ENCODE measurements at regions not wholly inside any gene's neighbourhood (a gene's known extent, or its start where the extent isn't known, plus 50 kb on each side); places are given as distances from the start of the nearest gene placed in this dataset.

DNA sequence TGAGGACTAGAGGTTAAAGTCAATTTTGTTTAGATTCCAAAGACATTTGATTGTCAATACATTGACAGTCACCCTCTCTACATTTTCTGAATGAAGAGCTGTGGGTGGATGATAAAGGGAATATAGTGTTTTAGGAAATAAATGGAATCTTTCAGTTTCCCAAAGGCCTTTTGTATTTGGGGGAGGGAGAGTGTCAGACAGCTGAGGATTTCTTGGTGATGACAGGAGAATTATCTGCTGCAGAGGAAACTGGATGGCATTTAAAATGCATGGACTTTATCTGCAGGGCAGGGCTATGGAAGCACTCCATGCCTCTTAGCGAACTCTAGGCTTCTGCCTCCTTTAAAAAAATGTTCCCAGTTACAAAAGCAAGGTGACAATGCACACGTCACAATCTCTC, 195.1 kb downstream of the KCNS3 start:
- no peak for DNase-seq (ENCODE audit: low read depth)
- H3K4me3 ChIP-seq (ENCODE audit: control insufficient read depth, low read depth, low read length), result no peak overlapping the region
- TF ChIP-seq, protein P1, sequence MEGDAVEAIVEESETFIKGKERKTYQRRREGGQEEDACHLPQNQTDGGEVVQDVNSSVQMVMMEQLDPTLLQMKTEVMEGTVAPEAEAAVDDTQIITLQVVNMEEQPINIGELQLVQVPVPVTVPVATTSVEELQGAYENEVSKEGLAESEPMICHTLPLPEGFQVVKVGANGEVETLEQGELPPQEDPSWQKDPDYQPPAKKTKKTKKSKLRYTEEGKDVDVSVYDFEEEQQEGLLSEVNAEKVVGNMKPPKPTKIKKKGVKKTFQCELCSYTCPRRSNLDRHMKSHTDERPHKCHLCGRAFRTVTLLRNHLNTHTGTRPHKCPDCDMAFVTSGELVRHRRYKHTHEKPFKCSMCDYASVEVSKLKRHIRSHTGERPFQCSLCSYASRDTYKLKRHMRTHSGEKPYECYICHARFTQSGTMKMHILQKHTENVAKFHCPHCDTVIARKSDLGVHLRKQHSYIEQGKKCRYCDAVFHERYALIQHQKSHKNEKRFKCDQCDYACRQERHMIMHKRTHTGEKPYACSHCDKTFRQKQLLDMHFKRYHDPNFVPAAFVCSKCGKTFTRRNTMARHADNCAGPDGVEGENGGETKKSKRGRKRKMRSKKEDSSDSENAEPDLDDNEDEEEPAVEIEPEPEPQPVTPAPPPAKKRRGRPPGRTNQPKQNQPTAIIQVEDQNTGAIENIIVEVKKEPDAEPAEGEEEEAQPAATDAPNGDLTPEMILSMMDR (conservative IDR thresholded peaks at IDR 0.05; ENCODE audit: control insufficient read depth, insufficient read depth, low read depth, low read length), result no peak

DNA sequence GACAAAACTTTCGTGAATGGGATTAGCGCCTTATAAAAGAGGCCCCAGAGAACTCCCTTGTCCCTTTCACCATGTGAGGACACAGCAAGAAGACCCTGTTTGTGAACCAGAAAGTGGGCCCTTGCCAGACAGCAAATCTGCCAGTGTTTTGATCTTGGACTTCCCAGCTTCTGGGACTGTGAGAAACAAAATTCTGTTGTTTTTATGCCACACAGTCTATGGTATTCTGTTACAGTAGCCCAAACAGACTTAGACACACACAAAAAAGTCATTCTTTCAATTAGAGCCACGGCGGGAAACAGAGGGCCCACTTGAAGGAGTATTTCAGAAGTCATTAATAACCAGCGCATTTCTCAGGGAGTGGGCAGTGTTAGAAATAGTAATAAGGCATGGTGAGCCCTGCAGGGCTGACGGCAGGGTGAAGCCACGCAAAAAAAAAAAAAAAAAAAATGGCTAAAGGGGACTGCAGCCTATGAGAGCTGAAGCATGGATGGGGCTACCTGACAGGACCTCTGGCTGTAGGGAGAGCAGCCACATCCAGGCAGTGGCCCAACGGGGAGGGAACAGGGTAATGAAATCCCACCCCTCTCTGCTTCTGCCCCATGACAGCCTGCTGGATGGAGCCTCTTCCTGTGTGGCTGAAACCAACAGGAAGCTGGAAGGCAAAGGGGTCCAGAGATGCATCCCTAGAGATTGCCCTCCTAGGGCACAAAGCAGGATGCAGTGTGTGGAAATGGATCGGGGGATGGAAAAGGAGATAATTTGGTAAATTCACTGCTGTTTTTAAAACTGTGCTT, 189.3 kb downstream of the KCNS3 start:
- H3K4me3 ChIP-seq (ENCODE audit: control insufficient read depth, low read depth, low read length), result no peak overlapping the region
- DNase-seq (ENCODE audit: low read depth), result no peak
- TF ChIP-seq, protein P1 (conservative IDR thresholded peaks at IDR 0.05; ENCODE audit: control insufficient read depth, insufficient read depth, low read depth, low read length), result no peak

DNA sequence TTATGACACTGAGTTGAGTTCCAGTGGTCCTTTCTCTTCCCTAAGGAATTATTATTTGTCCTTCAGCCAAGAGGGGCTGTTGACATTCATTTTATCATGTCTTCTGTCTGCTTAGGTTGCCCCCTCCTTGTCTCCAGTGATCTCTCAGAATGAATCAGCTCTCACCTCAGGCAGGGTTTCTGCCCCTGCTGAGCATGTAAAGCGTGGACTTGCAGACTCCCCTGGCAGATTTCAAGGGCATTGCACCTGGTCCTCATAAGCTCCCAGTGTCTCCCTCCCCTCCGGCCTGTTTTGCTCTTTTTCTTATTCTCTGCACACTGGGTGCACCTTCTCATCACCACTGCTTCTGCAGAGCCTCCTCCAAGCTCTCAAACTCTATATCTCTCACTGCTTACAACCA, 188.4 kb downstream of the KCNS3 start:
- DNase-seq (ENCODE audit: low read depth), result no peak
- no peak overlapping the region for H3K4me3 ChIP-seq (ENCODE audit: control insufficient read depth, low read depth, low read length)
- TF ChIP-seq, protein P1 (conservative IDR thresholded peaks at IDR 0.05; ENCODE audit: control insufficient read depth, insufficient read depth, low read depth, low read length), result no peak

DNA sequence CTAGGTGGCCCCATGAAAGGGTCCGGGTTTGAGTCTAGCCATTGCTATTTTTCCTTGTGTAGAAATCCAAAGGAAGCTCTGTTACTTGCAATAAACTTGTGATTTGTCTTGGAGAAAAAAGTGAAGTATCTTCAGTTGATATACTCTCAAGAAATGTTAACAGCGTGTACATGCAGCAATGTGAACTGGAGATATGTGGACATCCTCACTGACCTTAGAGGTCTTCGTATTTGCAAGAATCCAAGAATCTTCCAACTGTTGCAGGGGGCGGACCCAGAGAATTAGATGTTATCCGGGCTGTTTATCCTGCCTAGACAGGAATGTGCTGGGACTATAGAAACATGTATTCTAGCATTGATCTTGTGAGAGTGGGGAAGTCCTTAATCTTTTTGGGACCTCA, 187.6 kb downstream of the KCNS3 start:
- DNase-seq (ENCODE audit: low read depth), result peak; percentile 4
- TF ChIP-seq, protein P1 (conservative IDR thresholded peaks at IDR 0.05; ENCODE audit: control insufficient read depth, insufficient read depth, low read depth, low read length), result no peak
- H3K4me3 ChIP-seq (ENCODE audit: control insufficient read depth, low read depth, low read length), result no peak overlapping the region

DNA sequence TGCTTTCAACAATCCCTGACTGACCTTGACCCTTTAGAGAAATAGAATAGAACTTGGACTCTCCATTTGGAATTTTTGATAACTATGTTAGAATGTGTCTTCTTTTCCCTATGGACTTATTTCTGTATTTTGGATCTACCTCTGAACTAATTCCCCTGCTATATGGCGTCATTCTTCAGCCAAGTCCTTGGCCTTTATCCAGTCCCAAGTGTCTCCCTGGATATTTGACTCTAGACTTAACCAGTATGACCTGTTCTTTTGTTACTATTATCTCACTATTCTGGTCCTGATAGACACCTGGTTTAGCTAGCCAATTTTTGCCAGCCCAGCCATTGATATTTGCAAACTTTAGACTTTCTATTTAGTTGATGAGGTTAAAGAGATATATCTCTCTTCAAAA, 186.8 kb downstream of the KCNS3 start:
- TF ChIP-seq, protein P1 (conservative IDR thresholded peaks at IDR 0.05; ENCODE audit: control insufficient read depth, insufficient read depth, low read depth, low read length), result no peak
- H3K4me3 ChIP-seq (ENCODE audit: control insufficient read depth, low read depth, low read length), result no peak overlapping the region
- DNase-seq (ENCODE audit: low read depth), result peak; percentile 10

DNA sequence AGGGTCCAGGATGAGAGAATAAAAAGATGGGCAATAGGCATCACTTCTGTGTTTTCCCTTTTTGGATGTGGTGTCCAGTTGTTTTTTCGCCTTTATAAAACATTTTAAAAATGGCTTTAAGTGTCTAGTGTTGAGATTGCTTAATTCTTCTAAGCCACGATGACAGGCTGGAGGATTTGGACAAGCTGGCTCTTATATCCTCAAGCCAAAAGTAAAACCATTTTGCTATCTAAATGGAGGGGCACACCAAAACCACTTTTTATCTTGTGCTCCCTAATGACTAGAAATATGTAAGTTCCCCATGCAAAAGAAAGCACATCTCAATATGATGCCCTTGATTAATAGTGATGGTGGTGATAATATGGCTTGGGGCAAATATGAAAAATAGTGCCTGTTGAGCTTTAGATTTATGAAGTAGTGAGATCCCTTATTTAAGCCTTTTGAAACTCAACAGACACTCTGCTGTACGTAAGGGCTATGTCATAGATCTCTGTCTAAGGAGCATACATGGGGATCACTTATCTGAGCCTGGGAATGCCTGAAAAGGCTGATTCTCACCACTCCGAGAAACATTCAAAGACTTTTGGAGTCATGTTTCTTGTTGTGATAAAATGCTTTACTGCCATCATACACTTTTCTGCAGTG, 185.5 kb downstream of the KCNS3 start:
- DNase-seq (ENCODE audit: low read depth), result no peak
- TF ChIP-seq, protein P1 (conservative IDR thresholded peaks at IDR 0.05; ENCODE audit: control insufficient read depth, insufficient read depth, low read depth, low read length), result no peak
- H3K4me3 ChIP-seq (ENCODE audit: control insufficient read depth, low read depth, low read length), result no peak overlapping the region

Data from fibroblast of mammary gland (primary cell).